ENCODE measurements at regions not wholly inside any gene's neighbourhood (a gene's known extent, or its start where the extent isn't known, plus 50 kb on each side); places are given as distances from the start of the nearest gene placed in this dataset.

DNA sequence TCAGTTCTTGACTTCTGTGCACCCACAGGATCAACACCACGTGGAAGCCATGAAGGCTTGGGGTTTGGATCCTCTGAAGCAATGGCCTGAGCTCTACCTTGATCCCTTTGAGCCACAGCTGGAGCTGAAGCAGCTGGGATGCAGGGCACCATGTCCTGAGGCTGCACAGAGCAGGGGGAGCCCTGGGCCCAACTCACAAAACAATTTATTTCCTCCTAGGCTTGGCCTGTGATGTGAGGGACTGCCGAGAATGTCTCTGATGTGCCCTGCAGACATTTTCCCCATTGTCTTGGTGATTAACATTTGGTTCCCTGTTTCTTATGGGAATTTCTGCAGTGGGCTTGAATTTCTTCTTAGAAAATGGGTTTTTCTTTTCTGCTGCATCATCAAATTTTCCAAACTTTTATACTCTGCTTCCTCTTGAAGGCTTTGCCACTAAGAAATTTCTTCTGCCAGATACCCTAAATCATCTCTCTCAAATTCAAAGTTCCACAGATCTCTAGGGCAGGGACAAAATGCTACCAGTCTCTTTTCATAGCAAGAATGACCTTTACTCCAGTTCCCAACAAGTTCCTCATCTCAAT, 288.2 kb downstream of the CCDC59 start:
- TF ChIP-seq POLR2A (IDR thresholded peaks at IDR 0.05) (no peak), CTCF (IDR thresholded peaks at IDR 0.05) (no peak)

All from esophagus squamous epithelium (tissue), 4 donors.